ENCODE measurements at regions not wholly inside any gene's neighbourhood (a gene's known extent, or its start where the extent isn't known, plus 50 kb on each side); places are given as distances from the start of the nearest gene placed in this dataset.
"Not testable (repeated sequence)": the region's sequence is repeated elsewhere in the genome, so short reads cannot be mapped to it uniquely, and the experiment has no call there.

GRCh38 chr13:59280297-59280696, 883.4 kb downstream of the DIAPH3 start:
- H3K27ac ChIP-seq (ENCODE audit: low read depth): no peak overlapping the region
- no peaks in the 10 kb centered on the region for H3K79me2 ChIP-seq (replicated peaks; ENCODE audit: insufficient read depth)
- H3K27ac Mint-ChIP-seq: no peak overlapping the region
- H2AFZ ChIP-seq: no peak overlapping the region
- ATAC-seq (no peak), DNase-seq (ENCODE audit: low spot score) (no peak)
- H3K4me1 Mint-ChIP-seq: peaks cover 3% of the 10 kb centered on the region; the same call in 1 of the 3 replicates
- H3K36me3 Mint-ChIP-seq (ENCODE audit: low read depth): no peaks in the 10 kb centered on the region
- H3K36me3 ChIP-seq (ENCODE audit: insufficient read depth): no peaks in the 10 kb centered on the region
- TF ChIP-seq, protein P1, sequence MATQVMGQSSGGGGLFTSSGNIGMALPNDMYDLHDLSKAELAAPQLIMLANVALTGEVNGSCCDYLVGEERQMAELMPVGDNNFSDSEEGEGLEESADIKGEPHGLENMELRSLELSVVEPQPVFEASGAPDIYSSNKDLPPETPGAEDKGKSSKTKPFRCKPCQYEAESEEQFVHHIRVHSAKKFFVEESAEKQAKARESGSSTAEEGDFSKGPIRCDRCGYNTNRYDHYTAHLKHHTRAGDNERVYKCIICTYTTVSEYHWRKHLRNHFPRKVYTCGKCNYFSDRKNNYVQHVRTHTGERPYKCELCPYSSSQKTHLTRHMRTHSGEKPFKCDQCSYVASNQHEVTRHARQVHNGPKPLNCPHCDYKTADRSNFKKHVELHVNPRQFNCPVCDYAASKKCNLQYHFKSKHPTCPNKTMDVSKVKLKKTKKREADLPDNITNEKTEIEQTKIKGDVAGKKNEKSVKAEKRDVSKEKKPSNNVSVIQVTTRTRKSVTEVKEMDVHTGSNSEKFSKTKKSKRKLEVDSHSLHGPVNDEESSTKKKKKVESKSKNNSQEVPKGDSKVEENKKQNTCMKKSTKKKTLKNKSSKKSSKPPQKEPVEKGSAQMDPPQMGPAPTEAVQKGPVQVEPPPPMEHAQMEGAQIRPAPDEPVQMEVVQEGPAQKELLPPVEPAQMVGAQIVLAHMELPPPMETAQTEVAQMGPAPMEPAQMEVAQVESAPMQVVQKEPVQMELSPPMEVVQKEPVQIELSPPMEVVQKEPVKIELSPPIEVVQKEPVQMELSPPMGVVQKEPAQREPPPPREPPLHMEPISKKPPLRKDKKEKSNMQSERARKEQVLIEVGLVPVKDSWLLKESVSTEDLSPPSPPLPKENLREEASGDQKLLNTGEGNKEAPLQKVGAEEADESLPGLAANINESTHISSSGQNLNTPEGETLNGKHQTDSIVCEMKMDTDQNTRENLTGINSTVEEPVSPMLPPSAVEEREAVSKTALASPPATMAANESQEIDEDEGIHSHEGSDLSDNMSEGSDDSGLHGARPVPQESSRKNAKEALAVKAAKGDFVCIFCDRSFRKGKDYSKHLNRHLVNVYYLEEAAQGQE (IDR thresholded peaks at IDR 0.05; ENCODE audit: unreplicated experiment): no peak
- TF ChIP-seq, protein P2, sequence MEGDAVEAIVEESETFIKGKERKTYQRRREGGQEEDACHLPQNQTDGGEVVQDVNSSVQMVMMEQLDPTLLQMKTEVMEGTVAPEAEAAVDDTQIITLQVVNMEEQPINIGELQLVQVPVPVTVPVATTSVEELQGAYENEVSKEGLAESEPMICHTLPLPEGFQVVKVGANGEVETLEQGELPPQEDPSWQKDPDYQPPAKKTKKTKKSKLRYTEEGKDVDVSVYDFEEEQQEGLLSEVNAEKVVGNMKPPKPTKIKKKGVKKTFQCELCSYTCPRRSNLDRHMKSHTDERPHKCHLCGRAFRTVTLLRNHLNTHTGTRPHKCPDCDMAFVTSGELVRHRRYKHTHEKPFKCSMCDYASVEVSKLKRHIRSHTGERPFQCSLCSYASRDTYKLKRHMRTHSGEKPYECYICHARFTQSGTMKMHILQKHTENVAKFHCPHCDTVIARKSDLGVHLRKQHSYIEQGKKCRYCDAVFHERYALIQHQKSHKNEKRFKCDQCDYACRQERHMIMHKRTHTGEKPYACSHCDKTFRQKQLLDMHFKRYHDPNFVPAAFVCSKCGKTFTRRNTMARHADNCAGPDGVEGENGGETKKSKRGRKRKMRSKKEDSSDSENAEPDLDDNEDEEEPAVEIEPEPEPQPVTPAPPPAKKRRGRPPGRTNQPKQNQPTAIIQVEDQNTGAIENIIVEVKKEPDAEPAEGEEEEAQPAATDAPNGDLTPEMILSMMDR (conservative IDR thresholded peaks at IDR 0.05; ENCODE audit: low read depth in 2 of 2): no peak
- no peak for TF ChIP-seq EZH2phosphoT487 (IDR thresholded peaks at IDR 0.05; ENCODE audit: unreplicated experiment)
- no peak for TF ChIP-seq STAT1 (IDR thresholded peaks at IDR 0.05; ENCODE audit: unreplicated experiment)
- no peak for TF ChIP-seq NANOG (IDR thresholded peaks at IDR 0.05; ENCODE audit: borderline replicate concordance)
- TF ChIP-seq POLR2AphosphoS5 (IDR thresholded peaks at IDR 0.05; ENCODE audit: low read depth): no peak
- no peak for TF ChIP-seq EZH2 (IDR thresholded peaks at IDR 0.05; ENCODE audit: low read depth, unreplicated experiment)
- no peak for TF ChIP-seq JUNB (IDR thresholded peaks at IDR 0.05; ENCODE audit: unreplicated experiment)
- no peak for TF ChIP-seq ETS1 (IDR thresholded peaks at IDR 0.05)
- peaks cover 3% of the 10 kb centered on the region for H3K27me3 Mint-ChIP-seq (ENCODE audit: insufficient read depth, low read depth, poor library complexity)
- peaks cover 3% of the 10 kb centered on the region; the same call in 1 of the 2 replicates for H3K4me1 ChIP-seq (ENCODE audit: insufficient read depth)
- no peak overlapping the region for H3K4me2 ChIP-seq
- no peaks in the 10 kb centered on the region for H3K9me3 Mint-ChIP-seq
- no peaks in the 10 kb centered on the region for H3K9me2 ChIP-seq (ENCODE audit: insufficient read depth)
- no peak overlapping the region for H3K4me3 Mint-ChIP-seq
- H3K4me3 ChIP-seq: no peak overlapping the region
- no peaks in the 10 kb centered on the region; the same call in 1 of the 2 replicates for H4K20me1 ChIP-seq (replicated peaks; ENCODE audit: insufficient read depth)
- peaks cover 20% of the 10 kb centered on the region for H3K27me3 ChIP-seq (ENCODE audit: insufficient read depth)
- H3F3A ChIP-seq (replicated peaks; ENCODE audit: low read depth): no peaks in the 10 kb centered on the region

DNA sequence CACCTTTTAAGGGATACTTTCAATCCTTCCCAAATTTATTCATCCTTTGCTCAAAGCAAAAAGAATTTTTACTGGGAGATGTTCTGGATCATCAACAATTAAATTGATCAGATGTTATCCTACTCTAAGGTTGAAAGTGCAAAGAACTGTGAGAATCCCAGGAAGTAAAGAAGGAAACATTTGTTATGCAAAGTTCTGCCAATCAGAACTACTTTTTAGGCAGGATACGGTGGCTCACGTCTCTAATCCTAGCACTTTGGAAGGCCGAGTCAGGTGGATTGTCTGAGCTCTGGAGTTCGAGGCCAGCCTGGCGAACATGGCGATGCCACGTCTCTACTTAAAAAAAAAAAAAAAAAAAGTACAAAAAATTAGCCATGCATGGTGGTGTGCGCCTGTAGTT, 882.3 kb downstream of the DIAPH3 start:
- H3K27me3 Mint-ChIP-seq (ENCODE audit: insufficient read depth, low read depth, poor library complexity): peaks cover 3% of the 10 kb centered on the region

GRCh38 chr13:59292240-59292639, 871.5 kb downstream of the DIAPH3 start:
- not testable (repeated sequence) for H3K36me3 Mint-ChIP-seq (ENCODE audit: low read depth); H3K4me1 Mint-ChIP-seq; H3K27me3 ChIP-seq (ENCODE audit: insufficient read depth); H3K79me2 ChIP-seq (replicated peaks; ENCODE audit: insufficient read depth); H3K9me2 ChIP-seq (ENCODE audit: insufficient read depth); H3K27ac ChIP-seq (ENCODE audit: low read depth); ATAC-seq; H3K4me3 ChIP-seq; H3K27me3 Mint-ChIP-seq (ENCODE audit: insufficient read depth, low read depth, poor library complexity); H4K20me1 ChIP-seq (replicated peaks; ENCODE audit: insufficient read depth); H3K4me3 Mint-ChIP-seq; H2AFZ ChIP-seq; H3K4me1 ChIP-seq (ENCODE audit: insufficient read depth); H3K27ac Mint-ChIP-seq; DNase-seq (ENCODE audit: low spot score); H3F3A ChIP-seq (replicated peaks; ENCODE audit: low read depth); H3K9me3 Mint-ChIP-seq; H3K4me2 ChIP-seq; H3K36me3 ChIP-seq (ENCODE audit: insufficient read depth)

More for the DNA sequence above, 882.3 kb downstream of the DIAPH3 start:
- Histone ChIP-seq H3K4me1 (ENCODE audit: insufficient read depth) (no peaks in the 10 kb centered on the region), H3F3A (replicated peaks; ENCODE audit: low read depth) (no peaks in the 10 kb centered on the region), H3K9me2 (ENCODE audit: insufficient read depth) (no peaks in the 10 kb centered on the region), H3K27me3 (ENCODE audit: insufficient read depth) (peaks cover 20% of the 10 kb centered on the region), H3K27ac (ENCODE audit: low read depth) (no peak overlapping the region), H4K20me1 (replicated peaks; ENCODE audit: insufficient read depth) (no peaks in the 10 kb centered on the region; the same call in 1 of the 2 replicates), H3K4me2 (no peak overlapping the region), H2AFZ (no peak overlapping the region), H3K79me2 (replicated peaks; ENCODE audit: insufficient read depth) (no peaks in the 10 kb centered on the region), H3K4me3 (no peak overlapping the region), H3K36me3 (ENCODE audit: insufficient read depth) (no peaks in the 10 kb centered on the region)
- peak; percentile 41 for DNase-seq (ENCODE audit: low spot score)
- Mint-ChIP-seq H3K9me3 (no peaks in the 10 kb centered on the region), H3K4me3 (no peak overlapping the region), H3K36me3 (ENCODE audit: low read depth) (no peaks in the 10 kb centered on the region), H3K27ac (no peak overlapping the region), H3K4me1 (no peaks in the 10 kb centered on the region)
- TF ChIP-seq CREB1 (CRISPR knock-in tag; IDR thresholded peaks at IDR 0.05; ENCODE audit: low read depth) (no peak), ZNF114 (CRISPR knock-in tag; IDR thresholded peaks at IDR 0.05) (no peak)
- ATAC-seq: peak; percentile 56

Measured in GM23338 (cell line).